NCI-H345 (cell line): ENCODE measurements at regions not wholly inside any gene's neighbourhood (a gene's known extent, or its start where the extent isn't known, plus 50 kb on each side); places are given as distances from the start of the nearest gene placed in this dataset.
A peak's percentile ranks its signal among the peaks of the same experiment; 100 is the strongest.
"Not testable (repeated sequence)": the region's sequence is repeated elsewhere in the genome, so short reads cannot be mapped to it uniquely, and the experiment has no call there.

Source experiments
- DNase-seq: peaks from one replicate; lab custom pipeline; 2025; lab: John Stamatoyannopoulos, UW

- not testable (repeated sequence) for DNase-seq
Measured at GRCh38 chr9:95391271-95391670, 73.8 kb upstream of the FANCC start.

GRCh38 chr9:95389373-95389772, 71.9 kb upstream of the FANCC start:
- no peak for DNase-seq

GRCh38 chr9:95386843-95387242, 69.3 kb upstream of the FANCC start:
- no peak for DNase-seq

DNA sequence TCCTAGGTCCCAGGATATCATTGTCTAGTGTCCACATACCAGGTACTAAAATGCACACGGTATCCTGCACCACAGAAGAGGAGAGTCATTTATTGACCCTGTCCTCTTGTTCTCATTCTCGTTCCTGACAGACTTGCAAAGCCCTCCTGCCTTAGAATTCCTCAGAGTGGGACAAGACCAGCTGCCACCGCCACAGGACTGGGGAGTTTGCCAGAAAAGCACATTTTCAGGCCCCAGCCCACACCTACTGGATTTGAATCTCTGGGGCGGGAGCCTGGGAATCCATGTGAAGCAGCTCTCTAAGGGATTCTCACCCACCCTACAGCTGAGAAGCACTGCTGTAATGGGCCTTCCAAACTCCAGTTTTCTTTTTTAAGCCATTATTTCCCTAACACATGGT, 68.0 kb upstream of the FANCC start:
- DNase-seq, result no peak

DNA sequence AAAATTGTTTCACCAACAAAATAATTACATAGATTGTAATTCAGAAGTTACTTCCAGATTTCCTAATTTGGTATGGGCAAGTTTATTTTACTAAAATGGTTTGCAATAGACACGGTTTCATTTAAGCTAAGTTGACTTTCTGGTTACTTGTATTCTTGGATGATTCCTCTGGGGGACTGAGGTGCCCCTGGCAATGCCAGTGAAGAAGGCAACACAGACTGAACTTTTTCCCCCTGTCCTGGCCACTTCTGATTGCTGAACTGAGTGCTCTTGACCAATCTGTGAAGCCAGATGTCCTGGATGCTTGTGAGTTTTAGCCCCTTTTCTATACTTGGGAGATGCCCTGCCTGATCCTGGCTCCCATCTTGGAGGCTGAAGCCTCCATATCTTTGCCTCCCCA, 66.3 kb upstream of the FANCC start:
- DNase-seq, result no peak

GRCh38 chr9:95383185-95383676, 65.7 kb upstream of the FANCC start:
- no peak for DNase-seq

GRCh38 chr9:95382433-95382832, 64.9 kb upstream of the FANCC start:
- DNase-seq, result no peak

DNA sequence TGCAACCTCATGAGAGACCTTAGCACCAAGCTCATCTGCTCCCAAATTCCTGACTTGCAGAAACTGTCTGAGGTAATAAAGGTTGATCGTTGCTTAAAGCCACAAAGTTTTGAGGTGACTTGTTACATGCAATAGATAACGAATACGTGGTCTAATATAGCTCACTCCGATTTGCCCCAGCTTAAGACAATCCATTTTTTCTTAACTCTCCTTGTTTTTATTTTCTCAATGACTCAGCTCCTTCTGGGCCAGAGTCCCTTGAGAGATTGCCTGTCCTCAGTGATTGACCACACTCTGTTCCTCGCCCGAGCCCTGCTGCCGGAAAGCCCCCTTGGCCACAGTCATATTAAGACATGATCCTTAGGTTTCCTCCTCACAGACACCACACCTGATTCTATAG, 63.7 kb upstream of the FANCC start:
- DNase-seq, result no peak

DNA sequence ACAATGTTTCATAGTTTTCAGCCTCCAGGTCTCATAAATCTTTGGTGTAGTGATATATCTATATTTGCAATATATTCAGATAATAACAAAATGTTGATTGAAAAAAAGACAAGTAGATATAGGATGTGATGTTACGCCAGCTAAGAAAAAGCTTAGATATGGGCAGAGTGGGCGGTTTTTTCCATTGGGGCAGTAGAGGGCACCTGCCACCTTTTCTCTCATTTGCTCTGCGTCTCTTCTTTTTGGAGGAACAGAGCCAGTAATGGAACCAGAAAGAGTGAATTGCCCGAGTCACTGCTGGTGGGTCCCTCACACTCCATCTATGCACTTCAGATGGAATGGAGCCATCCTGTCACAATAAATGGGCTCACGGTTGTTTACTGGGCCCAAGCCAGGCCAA, 62.1 kb upstream of the FANCC start:
- DNase-seq, result no peak

- no peak for DNase-seq
Measured at GRCh38 chr9:95373782-95374487, 56.4 kb upstream of the FANCC start.

GRCh38 chr9:95373069-95373681, 55.7 kb upstream of the FANCC start:
- peak; percentile 72 for DNase-seq

- no peak for DNase-seq
Measured at GRCh38 chr9:95370064-95370463, 52.6 kb upstream of the FANCC start.

DNA sequence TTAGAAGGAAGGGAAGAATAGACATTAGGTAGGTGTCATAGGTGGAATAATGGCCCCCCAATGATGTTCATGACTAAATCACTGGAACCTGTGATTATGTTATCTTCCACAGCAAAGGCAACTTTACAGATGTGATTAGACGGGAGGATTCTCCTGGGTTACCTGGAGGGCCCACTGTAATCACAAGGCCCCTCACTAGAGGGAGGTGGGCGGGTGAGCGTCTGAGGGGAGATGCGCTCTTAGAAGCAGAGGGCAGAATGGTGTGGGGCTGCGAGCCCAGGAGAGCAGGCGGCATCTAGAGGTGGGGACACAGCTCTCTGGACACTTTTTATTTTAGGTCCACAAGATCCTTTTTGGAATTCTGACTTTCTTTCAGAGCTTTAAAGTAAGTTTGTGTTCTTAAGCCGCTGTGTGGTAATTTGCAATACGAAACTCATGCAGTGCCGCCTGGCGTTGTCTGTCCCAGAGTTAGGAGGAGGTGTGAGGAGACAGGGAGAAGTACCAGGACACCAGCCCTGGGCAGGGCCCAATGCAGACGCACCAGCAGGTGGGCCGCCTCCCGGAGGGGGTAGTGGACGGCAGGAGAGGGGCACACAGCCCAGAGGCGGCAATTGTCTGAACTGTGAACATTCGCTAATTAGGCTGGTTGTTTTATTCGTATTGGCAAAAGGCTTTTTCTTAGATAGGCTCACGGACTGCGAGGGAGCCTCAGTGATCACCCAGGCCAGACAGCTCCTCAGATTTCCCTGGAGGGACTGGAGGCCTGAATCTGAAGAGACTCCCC, 51.1 kb upstream of the FANCC start:
- DNase-seq, result no peak
